PC-9 (cell line): ENCODE measurements at regions not wholly inside any gene's neighbourhood (a gene's known extent, or its start where the extent isn't known, plus 50 kb on each side); places are given as distances from the start of the nearest gene placed in this dataset.

Source experiments
- EZH2 ChIP-seq: fragments of 200-600 bp; sonication (generic); IDR thresholded peaks from 2 replicates; pipeline ENCODE4 v1.8.0; 2017; ENCODE audit warnings: antibody characterized with exemption, low read depth
- TF ChIP-seq, protein P1 (sequence below): fragments of 200-600 bp; sonication (generic); conservative IDR thresholded peaks from 2 replicates; pipeline ENCODE4 v1.6.1; 2017; ENCODE audit warnings: mixed run types, antibody characterized with exemption, mild to moderate bottlenecking, moderate library complexity

DNA sequence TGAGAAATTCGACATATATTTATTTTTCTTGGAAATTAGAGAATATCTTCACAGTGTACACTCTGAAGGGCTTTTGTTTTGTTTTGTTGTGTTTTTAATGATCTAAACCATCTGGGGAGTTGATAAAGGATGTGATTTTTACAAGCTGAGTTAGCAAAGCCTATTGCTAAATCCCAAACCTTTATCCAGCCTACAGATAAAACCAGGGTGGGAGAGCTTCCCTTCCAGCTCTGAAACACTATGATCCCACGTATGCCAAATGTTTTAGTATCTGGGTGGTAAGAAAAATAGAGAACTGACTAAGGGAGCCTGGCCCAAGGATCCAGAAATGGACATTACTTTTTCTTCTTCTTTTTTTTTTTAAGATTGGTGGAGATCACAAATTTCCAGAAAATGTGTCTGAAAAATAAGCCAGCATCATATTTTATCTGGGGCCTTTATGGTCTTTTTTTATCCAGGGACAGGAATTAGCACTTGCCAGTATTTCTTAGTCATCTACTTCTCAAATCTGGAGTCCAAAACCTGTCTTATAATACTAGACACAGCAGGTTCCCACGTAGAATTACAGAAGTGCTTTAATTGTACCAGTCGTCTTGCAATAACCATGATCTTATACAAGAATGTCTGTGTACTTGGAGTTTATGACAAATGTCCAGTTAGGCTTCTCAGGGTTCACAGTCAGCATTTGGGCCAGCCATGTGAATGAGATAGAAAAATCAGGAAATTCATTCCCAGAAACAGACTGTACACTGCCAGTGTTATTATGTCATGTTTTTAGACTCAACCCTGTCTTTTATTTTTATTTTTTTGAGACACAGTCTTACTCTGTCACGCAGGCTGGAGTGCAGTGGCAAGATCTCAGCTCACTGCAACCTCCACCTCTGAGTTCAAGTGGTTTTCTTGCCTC lies 290.8 kb upstream of the MPDZ start:
- TF ChIP-seq, protein P1, sequence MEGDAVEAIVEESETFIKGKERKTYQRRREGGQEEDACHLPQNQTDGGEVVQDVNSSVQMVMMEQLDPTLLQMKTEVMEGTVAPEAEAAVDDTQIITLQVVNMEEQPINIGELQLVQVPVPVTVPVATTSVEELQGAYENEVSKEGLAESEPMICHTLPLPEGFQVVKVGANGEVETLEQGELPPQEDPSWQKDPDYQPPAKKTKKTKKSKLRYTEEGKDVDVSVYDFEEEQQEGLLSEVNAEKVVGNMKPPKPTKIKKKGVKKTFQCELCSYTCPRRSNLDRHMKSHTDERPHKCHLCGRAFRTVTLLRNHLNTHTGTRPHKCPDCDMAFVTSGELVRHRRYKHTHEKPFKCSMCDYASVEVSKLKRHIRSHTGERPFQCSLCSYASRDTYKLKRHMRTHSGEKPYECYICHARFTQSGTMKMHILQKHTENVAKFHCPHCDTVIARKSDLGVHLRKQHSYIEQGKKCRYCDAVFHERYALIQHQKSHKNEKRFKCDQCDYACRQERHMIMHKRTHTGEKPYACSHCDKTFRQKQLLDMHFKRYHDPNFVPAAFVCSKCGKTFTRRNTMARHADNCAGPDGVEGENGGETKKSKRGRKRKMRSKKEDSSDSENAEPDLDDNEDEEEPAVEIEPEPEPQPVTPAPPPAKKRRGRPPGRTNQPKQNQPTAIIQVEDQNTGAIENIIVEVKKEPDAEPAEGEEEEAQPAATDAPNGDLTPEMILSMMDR = no peak
- TF ChIP-seq EZH2 = no peak
